ENCODE measurements at regions not wholly inside any gene's neighbourhood (a gene's known extent, or its start where the extent isn't known, plus 50 kb on each side); places are given as distances from the start of the nearest gene placed in this dataset.

DNA sequence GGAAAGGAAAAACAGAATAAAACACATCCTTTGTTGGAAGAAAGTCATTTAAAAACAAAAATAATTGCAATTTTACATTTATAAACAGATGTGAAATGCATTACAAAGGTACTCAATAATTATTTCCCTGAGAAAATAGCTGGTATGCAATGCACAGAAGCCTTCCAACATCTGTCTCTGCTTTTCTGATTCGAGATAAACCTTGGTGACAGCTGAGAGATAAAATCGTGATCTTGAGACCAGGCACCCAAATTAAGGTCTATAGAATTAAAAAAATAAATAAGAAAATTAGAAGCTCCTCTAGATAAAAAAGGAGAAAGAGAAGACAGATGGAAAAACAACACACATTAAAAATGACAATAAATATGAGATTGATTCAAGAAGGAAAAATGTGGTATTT is 544.0 kb downstream of the SPRY1 start:
- no peak for DNase-seq
- in situ Hi-C loops (cut with MboI): no loop called here
- no peaks in the 10 kb centered on the region for H4K20me1 ChIP-seq (ENCODE audit: insufficient read depth)
- no peaks in the 10 kb centered on the region for H3K9me3 ChIP-seq (ENCODE audit: low read depth)
- 0 out of 2 replicates have a peak, but pooled peaks cover 3% of the 10 kb centered on the region for H3K9me2 ChIP-seq (ENCODE audit: insufficient read depth)
- 88 to 91% methylated on average over 2 of the region's 2 CpGs for WGBS, 2 experiments (ENCODE audit: low coverage in 1 of 2, low lambda C conversion rate in 2 of 2, missing lambda C conversion rate in 2 of 2)
- H3K79me2 ChIP-seq (ENCODE audit: insufficient read depth): no peaks in the 10 kb centered on the region
- H3K9ac ChIP-seq: no peak overlapping the region
- H3K27ac ChIP-seq: no peak overlapping the region
- peaks cover 27% of the 10 kb centered on the region for H3K4me1 ChIP-seq (ENCODE audit: insufficient read depth)
- H2AFZ ChIP-seq: no peak overlapping the region
- TF ChIP-seq EZH2phosphoT487 (IDR thresholded peaks at IDR 0.05; ENCODE audit: insufficient read depth, low read depth): no peak
- TF ChIP-seq EZH2 (IDR thresholded peaks at IDR 0.05; ENCODE audit: insufficient read depth, poor library complexity, severe bottlenecking): no peak
- H3K36me3 ChIP-seq (ENCODE audit: low read depth): no peaks in the 10 kb centered on the region
- no peak overlapping the region for H3K4me2 ChIP-seq (ENCODE audit: unreplicated experiment)
- no peaks in the 10 kb centered on the region for H3K27me3 ChIP-seq (replicated peaks; ENCODE audit: insufficient read depth)
- H3F3A ChIP-seq (ENCODE audit: insufficient read depth): peaks cover 8% of the 10 kb centered on the region; the same call in 1 of the 2 replicates
- no peak overlapping the region for H3K4me3 ChIP-seq

- Histone ChIP-seq H3K4me3 (no peak overlapping the region), H3K4me1 (ENCODE audit: insufficient read depth) (peaks cover 27% of the 10 kb centered on the region), H3K4me2 (ENCODE audit: unreplicated experiment) (peak overlapping the region; percentile 32), H3K9me2 (ENCODE audit: insufficient read depth) (0 out of 2 replicates have a peak, but pooled peaks cover 3% of the 10 kb centered on the region), H4K20me1 (ENCODE audit: insufficient read depth) (no peaks in the 10 kb centered on the region), H3K36me3 (ENCODE audit: low read depth) (no peaks in the 10 kb centered on the region), H3K9ac (no peak overlapping the region), H2AFZ (peak overlapping the region; percentile 67), H3K79me2 (ENCODE audit: insufficient read depth) (no peaks in the 10 kb centered on the region), H3K9me3 (ENCODE audit: low read depth) (no peaks in the 10 kb centered on the region), H3F3A (ENCODE audit: insufficient read depth) (peaks cover 8% of the 10 kb centered on the region; the same call in 1 of the 2 replicates), H3K27ac (0 out of 2 replicates have a peak overlapping the region, but pooled peaks have one; percentile 7), H3K27me3 (replicated peaks; ENCODE audit: insufficient read depth) (no peaks in the 10 kb centered on the region)
- 3 to 23% methylated on average over 1 of the region's 1 CpG for WGBS, 2 experiments (ENCODE audit: low coverage in 1 of 2, low lambda C conversion rate in 2 of 2, missing lambda C conversion rate in 2 of 2)
- in situ Hi-C loops (cut with MboI): no loop called here
- TF ChIP-seq EZH2phosphoT487 (IDR thresholded peaks at IDR 0.05; ENCODE audit: insufficient read depth, low read depth): no peak
- TF ChIP-seq EZH2 (IDR thresholded peaks at IDR 0.05; ENCODE audit: insufficient read depth, poor library complexity, severe bottlenecking): no peak
- DNase-seq: peak; percentile 45
These were observed 544.7 kb downstream of the SPRY1 start for GRCh38 chr4:123941306-123941705.

DNA sequence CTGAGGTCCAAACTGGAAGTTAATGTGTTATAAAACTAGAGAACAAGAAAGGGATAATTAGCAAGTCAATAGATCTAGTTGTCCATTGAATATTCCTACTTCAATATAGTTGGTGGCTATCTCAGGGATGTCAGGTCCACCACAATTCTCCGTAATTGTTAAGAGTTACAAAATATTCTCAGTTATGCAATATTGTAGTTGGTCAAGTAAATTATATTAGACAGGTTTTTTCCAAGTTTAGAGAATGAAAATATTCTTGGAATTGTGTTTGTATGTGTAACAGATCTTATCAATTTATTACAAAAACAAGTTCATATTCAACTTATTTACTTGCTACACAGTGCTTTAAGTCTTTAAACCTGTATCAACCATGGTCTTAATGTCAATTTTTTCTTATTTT is 547.4 kb downstream of the SPRY1 start:
- in situ Hi-C loops (cut with MboI): no loop called here

DNA sequence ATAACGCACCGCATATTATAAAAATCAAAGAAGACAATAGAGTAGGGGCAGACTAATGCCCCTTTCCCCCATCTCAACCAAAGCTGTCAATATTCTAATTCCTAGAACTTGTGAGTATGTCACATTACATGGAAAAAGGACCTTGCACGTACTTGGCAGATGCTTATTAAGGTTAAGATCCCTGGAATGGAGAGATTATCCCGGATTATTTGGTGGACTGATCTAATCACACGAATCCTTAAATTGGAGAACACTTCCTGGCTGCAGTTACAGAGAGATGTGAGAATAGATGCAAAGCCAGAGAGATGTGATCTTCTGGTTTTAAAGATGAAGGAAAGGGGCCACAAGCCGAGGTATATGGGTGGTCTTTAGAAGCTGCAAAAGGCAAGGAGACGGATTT is 548.7 kb downstream of the SPRY1 start:
- Histone ChIP-seq H3K9me3 (ENCODE audit: low read depth) (no peaks in the 10 kb centered on the region), H3K4me3 (no peak overlapping the region), H3K27me3 (replicated peaks; ENCODE audit: insufficient read depth) (no peaks in the 10 kb centered on the region), H3K79me2 (ENCODE audit: insufficient read depth) (no peaks in the 10 kb centered on the region), H3K9ac (no peak overlapping the region), H3K4me2 (ENCODE audit: unreplicated experiment) (no peak overlapping the region), H2AFZ (no peak overlapping the region), H3K4me1 (ENCODE audit: insufficient read depth) (peaks cover 20% of the 10 kb centered on the region), H3K9me2 (ENCODE audit: insufficient read depth) (0 out of 2 replicates have a peak, but pooled peaks cover 3% of the 10 kb centered on the region), H3K27ac (no peak overlapping the region), H3K36me3 (ENCODE audit: low read depth) (no peaks in the 10 kb centered on the region), H3F3A (ENCODE audit: insufficient read depth) (peaks cover 8% of the 10 kb centered on the region; the same call in 1 of the 2 replicates), H4K20me1 (ENCODE audit: insufficient read depth) (no peaks in the 10 kb centered on the region)
- 81 to 88% methylated on average over 7 of the region's 7 CpGs for WGBS, 2 experiments (ENCODE audit: low coverage in 1 of 2, low lambda C conversion rate in 2 of 2, missing lambda C conversion rate in 2 of 2)
- no peak for DNase-seq
- no peak for TF ChIP-seq EZH2 (IDR thresholded peaks at IDR 0.05; ENCODE audit: insufficient read depth, poor library complexity, severe bottlenecking)
- TF ChIP-seq EZH2phosphoT487 (IDR thresholded peaks at IDR 0.05; ENCODE audit: insufficient read depth, low read depth): no peak
- in situ Hi-C loops (cut with MboI): no loop called here

More for the DNA sequence above, 547.4 kb downstream of the SPRY1 start:
- Histone ChIP-seq H3K4me1 (ENCODE audit: insufficient read depth) (peaks cover 27% of the 10 kb centered on the region), H3F3A (ENCODE audit: insufficient read depth) (peaks cover 8% of the 10 kb centered on the region; the same call in 1 of the 2 replicates), H3K4me2 (ENCODE audit: unreplicated experiment) (peak overlapping the region; percentile 7), H2AFZ (no peak overlapping the region), H3K9me2 (ENCODE audit: insufficient read depth) (0 out of 2 replicates have a peak, but pooled peaks cover 3% of the 10 kb centered on the region), H4K20me1 (ENCODE audit: insufficient read depth) (no peaks in the 10 kb centered on the region), H3K79me2 (ENCODE audit: insufficient read depth) (no peaks in the 10 kb centered on the region), H3K4me3 (no peak overlapping the region), H3K27me3 (replicated peaks; ENCODE audit: insufficient read depth) (no peaks in the 10 kb centered on the region), H3K36me3 (ENCODE audit: low read depth) (no peaks in the 10 kb centered on the region), H3K9ac (no peak overlapping the region), H3K9me3 (ENCODE audit: low read depth) (no peaks in the 10 kb centered on the region), H3K27ac (no peak overlapping the region)
- no peak for TF ChIP-seq EZH2 (IDR thresholded peaks at IDR 0.05; ENCODE audit: insufficient read depth, poor library complexity, severe bottlenecking)
- no peak for TF ChIP-seq EZH2phosphoT487 (IDR thresholded peaks at IDR 0.05; ENCODE audit: insufficient read depth, low read depth)
- 5 to 22% methylated on average over 1 of the region's 1 CpG for WGBS, 2 experiments (ENCODE audit: low coverage in 1 of 2, low lambda C conversion rate in 2 of 2, missing lambda C conversion rate in 2 of 2)
- DNase-seq: peak; percentile 3

DNA sequence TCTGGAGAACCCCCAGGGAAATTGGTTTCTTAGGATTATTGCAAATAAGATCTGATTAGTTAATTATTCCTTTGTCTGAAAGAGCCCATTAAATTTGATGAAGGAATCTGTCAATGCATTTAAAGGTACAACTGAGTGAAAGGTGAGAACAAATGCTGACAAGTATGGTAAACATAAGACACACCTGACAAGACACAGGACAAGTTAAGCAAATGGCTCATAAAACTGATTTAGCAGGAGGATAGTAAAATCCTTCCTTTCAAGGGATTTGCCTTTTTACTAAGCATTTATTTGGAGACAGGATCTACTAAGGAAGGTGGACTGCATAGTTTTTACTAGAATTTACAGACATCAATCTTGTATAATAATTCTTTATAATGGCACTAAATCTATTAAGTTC is 553.9 kb downstream of the SPRY1 start:
- no peak overlapping the region for H3K4me3 ChIP-seq
- no peaks in the 10 kb centered on the region for H3K27me3 ChIP-seq (replicated peaks; ENCODE audit: insufficient read depth)
- peaks cover 20% of the 10 kb centered on the region for H3F3A ChIP-seq (ENCODE audit: insufficient read depth)
- in situ Hi-C loops (cut with MboI): no loop called here
- no peak overlapping the region for H3K27ac ChIP-seq
- peaks cover 3% of the 10 kb centered on the region; the same call in 1 of the 2 replicates for H3K9me2 ChIP-seq (ENCODE audit: insufficient read depth)
- H2AFZ ChIP-seq: no peak overlapping the region
- H3K4me1 ChIP-seq (ENCODE audit: insufficient read depth): peaks cover 22% of the 10 kb centered on the region
- TF ChIP-seq EZH2 (IDR thresholded peaks at IDR 0.05; ENCODE audit: insufficient read depth, poor library complexity, severe bottlenecking): no peak
- no peaks in the 10 kb centered on the region for H3K79me2 ChIP-seq (ENCODE audit: insufficient read depth)
- no peak overlapping the region for H3K4me2 ChIP-seq (ENCODE audit: unreplicated experiment)
- no peaks in the 10 kb centered on the region for H3K36me3 ChIP-seq (ENCODE audit: low read depth)
- H3K9me3 ChIP-seq (ENCODE audit: low read depth): no peaks in the 10 kb centered on the region
- DNase-seq: no peak
- H4K20me1 ChIP-seq (ENCODE audit: insufficient read depth): no peaks in the 10 kb centered on the region
- H3K9ac ChIP-seq: no peak overlapping the region
